Osteocyte (in vitro differentiated cells): ENCODE measurements at regions not wholly inside any gene's neighbourhood (a gene's known extent, or its start where the extent isn't known, plus 50 kb on each side); places are given as distances from the start of the nearest gene placed in this dataset.

Experiments used
- DNase-seq: peaks from one replicate; pipeline ENCODE4 v3.0.0; 2021; ENCODE audit warnings: mixed read lengths; ENCODE audit not compliant: unreplicated experiment; ENCODE audit errors: extremely low spot score
- H3K27ac Mint-ChIP-seq: one replicate; pipeline ENCODE4 v1.8.0; 2021; ENCODE audit warnings: mild to moderate bottlenecking, mixed read lengths; ENCODE audit not compliant: unreplicated experiment
- H3K27me3 Mint-ChIP-seq: one replicate; pipeline ENCODE4 v1.8.0; 2021; ENCODE audit warnings: mixed read lengths; ENCODE audit not compliant: unreplicated experiment
- H3K36me3 Mint-ChIP-seq: one replicate; pipeline ENCODE4 v1.8.0; 2021; ENCODE audit warnings: mixed read lengths; ENCODE audit not compliant: unreplicated experiment
- H3K4me1 Mint-ChIP-seq: one replicate; pipeline ENCODE4 v1.8.0; 2021; ENCODE audit warnings: mixed read lengths; ENCODE audit not compliant: unreplicated experiment
- H3K4me3 Mint-ChIP-seq: one replicate; pipeline ENCODE4 v1.8.0; 2021; ENCODE audit warnings: mild to moderate bottlenecking, moderate library complexity, mixed read lengths; ENCODE audit not compliant: unreplicated experiment
- H3K9me3 Mint-ChIP-seq: one replicate; pipeline ENCODE4 v1.8.0; 2021; ENCODE audit warnings: mixed read lengths; ENCODE audit not compliant: unreplicated experiment
- CTCF ChIP-seq: fragments of 200-600 bp; sonication (generic); IDR thresholded peaks from 2 replicates; pipeline ENCODE4 v1.5.0; 2021; ENCODE audit warnings: antibody characterized with exemption, mild to moderate bottlenecking, moderate library complexity

GRCh38 chr11:130765406-130765805 lies 150.9 kb downstream of the SNX19 start:
- H3K9me3 Mint-ChIP-seq, result no peaks in the 10 kb centered on the region
- no peaks in the 10 kb centered on the region for H3K27me3 Mint-ChIP-seq
- DNase-seq, result no peak
- H3K4me1 Mint-ChIP-seq, result peaks cover 65% of the 10 kb centered on the region
- peak overlapping the region; percentile 11 for H3K27ac Mint-ChIP-seq
- no peaks in the 10 kb centered on the region for H3K36me3 Mint-ChIP-seq
- H3K4me3 Mint-ChIP-seq, result no peak overlapping the region
- no peak for TF ChIP-seq CTCF

- Mint-ChIP-seq H3K4me3 (no peak overlapping the region), H3K9me3 (no peaks in the 10 kb centered on the region), H3K27ac (peak overlapping the region; percentile 68), H3K27me3 (no peaks in the 10 kb centered on the region), H3K4me1 (peaks cover 68% of the 10 kb centered on the region), H3K36me3 (no peaks in the 10 kb centered on the region)
- no peak for DNase-seq
- no peak for TF ChIP-seq CTCF
Measured at GRCh38 chr11:130765951-130766649, 150.2 kb downstream of the SNX19 start.

- peak overlapping the region; percentile 68 for H3K27ac Mint-ChIP-seq
- H3K36me3 Mint-ChIP-seq, result no peaks in the 10 kb centered on the region
- DNase-seq, result no peak
- no peak overlapping the region for H3K4me3 Mint-ChIP-seq
- no peaks in the 10 kb centered on the region for H3K27me3 Mint-ChIP-seq
- no peaks in the 10 kb centered on the region for H3K9me3 Mint-ChIP-seq
- no peak for TF ChIP-seq CTCF
- H3K4me1 Mint-ChIP-seq, result peaks cover 69% of the 10 kb centered on the region
Measured at GRCh38 chr11:130766650-130767565, 149.4 kb downstream of the SNX19 start.

GRCh38 chr11:130769782-130770535 lies 146.3 kb downstream of the SNX19 start:
- no peak for DNase-seq
- H3K4me1 Mint-ChIP-seq, result peaks cover 69% of the 10 kb centered on the region
- no peaks in the 10 kb centered on the region for H3K36me3 Mint-ChIP-seq
- H3K4me3 Mint-ChIP-seq, result no peak overlapping the region
- H3K27ac Mint-ChIP-seq, result no peak overlapping the region
- no peaks in the 10 kb centered on the region for H3K9me3 Mint-ChIP-seq
- TF ChIP-seq CTCF, result no peak
- no peaks in the 10 kb centered on the region for H3K27me3 Mint-ChIP-seq
